Common myeloid progenitor, CD34-positive (primary cell): ENCODE measurements at regions not wholly inside any gene's neighbourhood (a gene's known extent, or its start where the extent isn't known, plus 50 kb on each side); places are given as distances from the start of the nearest gene placed in this dataset.
A peak's percentile ranks its signal among the peaks of the same experiment; 100 is the strongest.
"Not testable (repeated sequence)": the region's sequence is repeated elsewhere in the genome, so short reads cannot be mapped to it uniquely, and the experiment has no call there.

Source experiments
- CTCF ChIA-PET: fragments of 350-600 bp; sonication (Branson Sonifier 250); formaldehyde crosslinking; loops from one replicate; lab custom pipeline; 2021; ENCODE audit warnings: antibody characterized with exemption; lab: Charles Lee
- POLR2A ChIA-PET: fragments of 350-600 bp; sonication (Branson Sonifier 250); formaldehyde crosslinking; loops from one replicate; lab custom pipeline; 2021; ENCODE audit warnings: antibody characterized with exemption; lab: Charles Lee
- DNase-seq, 3 donors: peaks; one replicate each; pipeline versions ENCODE4 v3.0.0 to v3.0.0-alpha.2; 2013
- H3K27ac ChIP-seq, 2 experiments: 1 replicate in 1 of 2; 2 replicates in 1 of 2; pipeline ENCODE4 v1.7.0; 2013; ENCODE audit warnings: inconsistent platforms in 2 of 2, low read length in 2 of 2, mild to moderate bottlenecking in 2 of 2, low read depth in 1 of 2, moderate library complexity in 1 of 2; ENCODE audit not compliant: severe bottlenecking in 2 of 2, insufficient read depth in 1 of 2, poor library complexity in 1 of 2
- H3K27me3 ChIP-seq, 5 experiments: replicated peaks in 2 of 5; 1 replicate in 3 of 5; 2 replicates in 2 of 5; pipeline versions ENCODE4 v1.6.1 to v1.7.0; 2013; ENCODE audit warnings: low read length in 4 of 5, mild to moderate bottlenecking in 2 of 5, moderate library complexity in 2 of 5, inconsistent platforms in 1 of 5; ENCODE audit not compliant: insufficient read depth in 5 of 5, control insufficient read depth in 4 of 5
- H3K36me3 ChIP-seq, 4 experiments: 1 replicate in 2 of 4; 2 replicates in 2 of 4; pipeline versions ENCODE4 v1.6.1 to v1.7.0; 2013; ENCODE audit warnings: low read length in 3 of 4, control low read depth in 1 of 4, mild to moderate bottlenecking in 1 of 4; ENCODE audit not compliant: control insufficient read depth in 4 of 4, insufficient read depth in 4 of 4
- H3K4me1 ChIP-seq, 4 experiments: 1 replicate in 3 of 4; 2 replicates in 1 of 4; pipeline versions ENCODE4 v1.6.1 to v1.7.1; 2013; ENCODE audit warnings: low read length in 3 of 4, mild to moderate bottlenecking in 3 of 4, control low read depth in 1 of 4, inconsistent platforms in 1 of 4, moderate library complexity in 1 of 4; ENCODE audit not compliant: control insufficient read depth in 4 of 4, insufficient read depth in 4 of 4; ENCODE audit errors: control extremely low read depth in 1 of 4
- H3K4me3 ChIP-seq, 7 experiments: 1 replicate in 4 of 7; 2 replicates in 3 of 7; pipeline versions ENCODE4 v1.5.1 to v1.7.0; 2013; ENCODE audit warnings: mild to moderate bottlenecking in 7 of 7, low read length in 6 of 7, moderate library complexity in 6 of 7, inconsistent platforms in 2 of 7, low read depth in 2 of 7, control low read depth in 1 of 7; ENCODE audit not compliant: insufficient read depth in 4 of 7, control insufficient read depth in 1 of 7; ENCODE audit errors: extremely low read depth in 1 of 7
- H3K9me3 ChIP-seq, 5 experiments: 1 replicate in 4 of 5; 2 replicates in 1 of 5; pipeline versions ENCODE4 v1.6.1 to v1.7.1; 2013; ENCODE audit warnings: low read length in 4 of 5, mild to moderate bottlenecking in 2 of 5, inconsistent platforms in 1 of 5, low read depth in 1 of 5, moderate library complexity in 1 of 5; ENCODE audit not compliant: control insufficient read depth in 4 of 5, insufficient read depth in 2 of 5; ENCODE audit errors: control extremely low read depth in 1 of 5
- WGBS: methylation state at CpG from one replicate; pipeline ENCODE4 v1.1.5; 2013; ENCODE audit not compliant: insufficient coverage; 5-methylcytosine and 5-hydroxymethylcytosine counted together

- no peak for DNase-seq
- CTCF ChIA-PET = interaction anchor here (1.2 kb wide), 1 partner anchor 9 kb away, joined by 4 read pairs; no protein-coding TSS in a partner anchor
- H3K36me3 ChIP-seq = no peaks in the 10 kb centered on the region
Measured at GRCh38 chr13:103605546-103606326, 539.5 kb upstream of the SLC10A2 start.

GRCh38 chr13:103599870-103600269, 533.7 kb upstream of the SLC10A2 start:
- H3K27me3 ChIP-seq, CTCF ChIA-PET, POLR2A ChIA-PET, H3K36me3 ChIP-seq, H3K9me3 ChIP-seq, H3K4me3 ChIP-seq, H3K27ac ChIP-seq, DNase-seq, H3K4me1 ChIP-seq: not testable (repeated sequence)
- 92% methylated on average over 20 of the region's 26 CpGs for WGBS

More at GRCh38 chr13:103605546-103606326, 539.5 kb upstream of the SLC10A2 start:
- Histone ChIP-seq H3K4me3 (no peak overlapping the region), H3K4me1 (no peaks in the 10 kb centered on the region), H3K27ac (no peak overlapping the region), H3K27me3 (no peaks in the 10 kb centered on the region), H3K9me3 (no peaks in the 10 kb centered on the region)
- WGBS = 96% methylated on average over 12 of the region's 16 CpGs
- POLR2A ChIA-PET = no interaction called here

GRCh38 chr13:103598671-103599070, 532.5 kb upstream of the SLC10A2 start:
- H3K27ac ChIP-seq = no peak overlapping the region
- CTCF ChIA-PET = interaction anchor here (0.9 kb wide), 1 partner anchor 8 kb away, joined by 3 read pairs; no protein-coding TSS in a partner anchor
- DNase-seq = no peak
- no peaks in the 10 kb centered on the region for H3K27me3 ChIP-seq
- H3K36me3 ChIP-seq = no peaks in the 10 kb centered on the region
- POLR2A ChIA-PET = no interaction called here
- H3K4me3 ChIP-seq = no peak overlapping the region
- no peaks in the 10 kb centered on the region for H3K9me3 ChIP-seq
- H3K4me1 ChIP-seq = no peaks in the 10 kb centered on the region

- WGBS = 97% methylated on average over 4 of the region's 4 CpGs
- CTCF ChIA-PET = no interaction called here
- POLR2A ChIA-PET = no interaction called here
Measured at GRCh38 chr13:103573446-103573845, 507.2 kb upstream of the SLC10A2 start.

GRCh38 chr13:103568314-103568713, 502.1 kb upstream of the SLC10A2 start:
- H3K4me3 ChIP-seq = no peak overlapping the region
- H3K27me3 ChIP-seq = no peaks in the 10 kb centered on the region
- no peaks in the 10 kb centered on the region for H3K4me1 ChIP-seq
- POLR2A ChIA-PET = no interaction called here
- no peak overlapping the region for H3K27ac ChIP-seq
- no peaks in the 10 kb centered on the region for H3K36me3 ChIP-seq
- CTCF ChIA-PET = no interaction called here
- 100% methylated on average over 1 of the region's 5 CpGs for WGBS
- DNase-seq = no peak
- peaks cover 0 to 9% (median 3%) of the 10 kb centered on the region in 5 experiments for H3K9me3 ChIP-seq

More at GRCh38 chr13:103573446-103573845, 507.2 kb upstream of the SLC10A2 start:
- H3K36me3 ChIP-seq = no peaks in the 10 kb centered on the region
- H3K4me1 ChIP-seq = no peaks in the 10 kb centered on the region
- H3K27me3 ChIP-seq = no peaks in the 10 kb centered on the region
- H3K27ac ChIP-seq = no peak overlapping the region
- H3K4me3 ChIP-seq = no peak overlapping the region
- peak in 1 of 3 donors; percentile 15 for DNase-seq
- H3K9me3 ChIP-seq = peaks cover 0 to 21% (median 9%) of the 10 kb centered on the region in 5 experiments

- no peaks in the 10 kb centered on the region for H3K36me3 ChIP-seq
- H3K27ac ChIP-seq = no peak overlapping the region
- POLR2A ChIA-PET = no interaction called here
- H3K27me3 ChIP-seq = no peaks in the 10 kb centered on the region
- no CpG with 5 or more reads among the region's 2 CpGs for WGBS
- H3K9me3 ChIP-seq = peaks cover 0 to 10% (median 0%) of the 10 kb centered on the region in 5 experiments
- no peak overlapping the region for H3K4me3 ChIP-seq
- H3K4me1 ChIP-seq = peaks cover 0 to 23% (median 3%) of the 10 kb centered on the region in 4 experiments
- no peak for DNase-seq
- CTCF ChIA-PET = no interaction called here
Measured at GRCh38 chr13:103557878-103558277, 491.7 kb upstream of the SLC10A2 start.

GRCh38 chr13:103556681-103557080, 490.5 kb upstream of the SLC10A2 start:
- H3K36me3 ChIP-seq = no peaks in the 10 kb centered on the region
- 85% methylated on average over 2 of the region's 2 CpGs for WGBS
- peaks cover 0 to 23% (median 3%) of the 10 kb centered on the region in 4 experiments for H3K4me1 ChIP-seq
- ChIA-PET POLR2A (no interaction called here), CTCF (no interaction called here)
- no peak for DNase-seq
- no peak overlapping the region for H3K27ac ChIP-seq
- peaks cover 0 to 5% (median 0%) of the 10 kb centered on the region in 5 experiments for H3K9me3 ChIP-seq
- no peak overlapping the region for H3K4me3 ChIP-seq
- no peaks in the 10 kb centered on the region for H3K27me3 ChIP-seq
